HG03571 (cell line): ENCODE measurements at regions not wholly inside any gene's neighbourhood (a gene's known extent, or its start where the extent isn't known, plus 50 kb on each side); places are given as distances from the start of the nearest gene placed in this dataset.

Experiments used
- ATAC-seq: cut with Tn5 transposase; IDR thresholded peaks from one replicate; pipeline ENCODE4 v1.9.1; 2021; ENCODE audit not compliant: unreplicated experiment

GRCh38 chr5:167643631-167644280 lies 647.7 kb upstream of the WWC1 start:
- ATAC-seq, result no peak

DNA sequence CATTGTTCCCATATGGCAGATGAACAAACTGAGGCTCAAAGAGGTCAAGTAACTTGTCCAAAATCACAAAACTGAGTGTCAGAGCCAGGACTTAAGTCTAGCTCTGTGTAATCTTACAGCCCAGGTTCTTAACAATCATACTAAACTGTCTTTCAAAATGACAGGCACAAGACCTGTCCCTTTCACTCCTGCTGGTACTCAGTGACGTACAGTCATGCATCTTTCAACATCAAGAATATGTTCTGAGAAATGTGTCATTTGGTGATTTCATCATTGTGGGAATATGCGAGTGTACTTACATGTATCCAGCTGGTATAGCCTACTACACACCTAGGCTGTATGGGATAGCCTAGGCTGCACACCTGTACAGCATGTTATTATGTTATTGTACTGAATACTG lies 646.8 kb upstream of the WWC1 start:
- no peak for ATAC-seq

DNA sequence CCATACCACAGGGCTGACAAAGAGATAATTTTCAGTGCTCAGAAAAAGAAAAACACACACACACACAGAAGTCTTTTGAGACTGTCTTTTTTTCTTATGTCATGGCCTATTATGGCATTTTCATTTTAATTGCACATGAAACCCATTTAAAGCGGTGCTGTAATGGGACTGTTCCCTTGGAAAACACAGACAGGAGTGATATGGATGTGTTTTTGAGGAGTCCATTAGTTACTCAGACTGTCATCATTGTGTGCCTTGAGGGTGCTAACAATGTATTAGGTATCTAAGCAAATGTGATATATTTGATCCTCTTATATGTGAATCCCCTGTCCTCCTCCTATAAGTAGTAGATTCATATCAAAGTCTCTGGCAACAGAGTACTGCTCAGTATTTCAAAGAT lies 642.0 kb upstream of the WWC1 start:
- ATAC-seq, result no peak

- ATAC-seq, result no peak
Observed at GRCh38 chr5:167652690-167653089, 638.8 kb upstream of the WWC1 start.

GRCh38 chr5:167653645-167654106 lies 637.8 kb upstream of the WWC1 start:
- ATAC-seq, result no peak

- ATAC-seq, result no peak
Observed at GRCh38 chr5:167657016-167657415, 634.4 kb upstream of the WWC1 start.

- no peak for ATAC-seq
Observed at GRCh38 chr5:167658889-167659288, 632.6 kb upstream of the WWC1 start.

GRCh38 chr5:167661605-167662004 lies 629.8 kb upstream of the WWC1 start:
- ATAC-seq, result no peak

GRCh38 chr5:167664222-167664804 lies 627.1 kb upstream of the WWC1 start:
- no peak for ATAC-seq

DNA sequence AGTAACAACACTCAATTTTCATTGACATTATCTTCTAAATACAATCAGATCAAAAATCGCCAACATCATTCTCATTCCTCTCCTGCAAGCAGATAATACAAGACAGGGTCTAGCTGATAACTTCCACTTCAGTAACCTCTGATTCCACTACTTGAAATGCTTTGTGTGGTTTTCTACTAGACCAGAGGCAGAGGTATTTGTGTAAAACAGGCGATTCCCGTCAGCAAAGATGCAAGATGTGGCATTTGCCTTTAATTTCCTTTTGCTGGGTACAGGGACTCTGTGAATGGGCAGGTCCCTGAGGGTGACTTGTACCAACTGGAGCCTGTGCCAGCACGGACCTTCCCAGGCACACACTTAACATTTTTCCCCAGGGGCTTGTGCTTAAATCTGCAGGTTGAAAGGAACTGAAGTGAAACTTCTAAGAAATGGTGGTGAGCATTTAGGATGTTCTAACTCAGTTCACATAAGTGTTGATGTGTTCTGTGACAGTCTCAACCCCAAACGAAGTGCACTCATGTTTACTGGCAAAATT lies 625.5 kb upstream of the WWC1 start:
- ATAC-seq, result no peak

- no peak for ATAC-seq
Observed at GRCh38 chr5:167671176-167671575, 620.3 kb upstream of the WWC1 start.

DNA sequence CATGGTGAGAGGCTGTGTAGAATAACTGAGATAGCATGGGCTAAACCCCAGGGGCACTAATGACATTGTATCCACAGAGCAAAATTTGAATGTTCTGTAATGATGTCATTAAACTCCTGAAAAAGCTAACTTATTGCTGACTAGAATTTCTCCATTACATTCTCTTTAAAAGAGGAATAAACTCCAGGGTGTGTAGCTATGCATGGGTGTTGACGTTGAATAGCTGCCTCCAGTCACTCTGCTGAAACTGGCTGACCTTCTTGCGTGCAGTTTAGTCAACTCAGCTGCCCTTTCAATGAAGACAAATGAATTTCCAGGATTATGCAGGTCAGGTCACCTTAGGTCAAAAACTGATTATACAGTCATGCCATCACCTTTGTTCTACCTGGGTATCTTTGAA lies 617.5 kb upstream of the WWC1 start:
- no peak for ATAC-seq

GRCh38 chr5:167678481-167678880 lies 613.0 kb upstream of the WWC1 start:
- no peak for ATAC-seq

- ATAC-seq, result no peak
Observed at GRCh38 chr5:167684251-167684650, 607.2 kb upstream of the WWC1 start.

- ATAC-seq, result no peak
Observed at GRCh38 chr5:167688341-167689130, 602.9 kb upstream of the WWC1 start.

DNA sequence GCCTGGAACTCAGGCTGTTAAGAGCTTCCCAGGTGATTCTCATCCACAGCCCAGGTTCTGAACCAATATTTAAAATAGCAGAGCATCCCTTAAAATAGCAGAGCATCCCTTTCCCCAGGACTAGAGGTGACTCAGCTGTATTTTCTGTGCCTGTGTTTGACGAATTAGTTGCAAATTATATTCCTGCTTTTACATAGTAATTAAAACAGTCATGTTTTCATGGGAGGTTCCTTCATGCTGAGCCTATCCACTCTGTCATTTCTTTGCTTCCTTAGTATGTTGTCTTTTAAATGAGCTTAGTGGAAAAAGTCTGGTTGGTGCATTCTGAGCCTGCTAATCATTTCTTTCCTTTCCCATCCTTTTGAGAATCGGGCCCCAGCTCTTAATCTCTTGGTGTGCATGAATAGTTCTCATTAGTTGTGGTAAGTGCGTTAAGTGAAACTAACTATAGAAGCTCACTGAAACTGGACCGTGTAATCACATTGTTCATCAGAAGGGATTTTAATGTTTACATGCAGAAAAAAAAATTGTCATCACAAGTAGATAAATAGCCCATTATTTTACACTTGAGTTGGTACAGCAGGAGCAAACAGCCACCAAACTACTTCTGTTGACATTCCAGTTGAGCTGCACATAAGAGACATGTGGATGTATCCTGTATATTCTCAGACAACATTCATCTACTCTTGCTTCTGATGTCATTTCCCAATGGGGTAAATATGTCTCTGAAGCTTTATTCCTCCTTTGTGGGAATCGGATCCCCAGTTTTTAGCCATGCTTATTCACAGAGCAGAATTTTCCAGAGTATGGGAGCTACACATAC lies 596.9 kb upstream of the WWC1 start:
- no peak for ATAC-seq

DNA sequence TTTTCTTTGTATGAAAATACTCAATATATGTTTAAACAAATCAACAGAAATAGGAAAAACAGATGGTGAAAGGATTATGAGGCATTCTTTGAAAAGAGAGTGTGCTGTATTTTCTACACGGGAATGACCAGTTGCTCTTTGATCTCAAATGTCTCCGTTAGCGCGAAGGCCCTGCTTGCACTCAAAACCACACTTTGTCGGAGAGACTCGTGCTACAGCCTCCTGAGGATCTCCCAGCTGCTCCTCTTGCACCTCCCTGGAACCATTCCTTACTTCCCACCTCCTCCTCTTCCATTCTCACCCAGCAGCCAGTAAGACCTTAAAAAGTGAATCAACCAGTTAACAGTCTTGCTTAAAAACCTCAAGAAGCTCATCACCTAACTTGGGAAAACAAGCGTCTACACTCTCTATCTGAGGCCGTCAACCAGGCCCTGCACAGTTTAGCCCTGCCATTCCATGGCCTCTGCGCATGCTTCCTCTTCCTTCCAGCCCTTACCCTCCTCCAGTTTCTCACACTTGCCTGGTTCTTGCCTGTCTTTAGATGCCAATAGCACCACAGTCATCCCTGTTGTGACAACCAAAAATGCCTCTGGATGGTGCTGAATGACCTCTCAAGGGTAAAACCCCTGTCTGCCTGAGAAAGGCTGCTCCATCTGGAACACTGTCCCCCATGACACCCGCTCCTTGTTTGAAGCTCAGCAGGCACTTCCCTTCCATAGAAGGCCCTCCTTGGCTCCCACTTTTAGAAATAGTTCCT lies 594.7 kb upstream of the WWC1 start:
- ATAC-seq, result no peak

- ATAC-seq, result no peak
Observed at GRCh38 chr5:167699432-167699831, 592.0 kb upstream of the WWC1 start.

DNA sequence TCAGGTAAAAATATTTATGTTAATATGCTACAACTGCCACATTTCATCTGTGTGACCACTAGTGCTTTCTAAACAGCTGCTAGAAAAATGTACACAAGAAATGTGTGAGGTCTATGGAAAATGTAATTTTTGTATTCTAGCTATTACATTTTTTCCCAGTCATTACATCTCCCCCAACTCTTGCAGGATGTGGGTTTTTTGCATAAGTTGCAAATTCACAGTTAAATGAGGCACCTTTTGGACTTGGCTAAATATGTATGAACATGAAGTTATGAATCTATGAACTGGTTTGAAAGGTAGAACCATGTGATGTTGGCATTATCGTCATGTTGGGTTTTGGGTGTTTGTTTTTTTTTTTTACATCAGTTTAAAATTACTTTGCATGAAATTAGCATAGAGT lies 590.4 kb upstream of the WWC1 start:
- no peak for ATAC-seq

DNA sequence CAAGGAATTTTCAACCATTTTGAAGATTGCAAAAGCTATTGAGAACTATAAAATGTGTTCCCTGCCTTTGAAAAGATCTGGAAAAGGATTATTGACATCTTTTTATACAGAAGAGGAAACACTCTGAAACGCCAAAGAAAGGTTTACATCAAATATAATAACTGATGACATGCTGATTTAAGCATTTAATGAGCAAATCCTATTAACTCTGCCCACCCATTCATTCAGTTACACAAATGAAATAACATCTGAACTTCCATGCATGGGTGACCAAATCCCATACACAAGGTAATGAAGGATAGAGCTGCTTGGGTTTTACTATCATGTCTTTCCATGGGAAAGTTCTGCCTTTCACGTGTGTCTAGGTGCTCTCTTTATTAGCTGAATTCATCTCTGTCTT lies 589.4 kb upstream of the WWC1 start:
- ATAC-seq, result no peak
